HK-2 (cell line): ENCODE measurements at regions not wholly inside any gene's neighbourhood (a gene's known extent, or its start where the extent isn't known, plus 50 kb on each side); places are given as distances from the start of the nearest gene placed in this dataset.
"Not testable (repeated sequence)": the region's sequence is repeated elsewhere in the genome, so short reads cannot be mapped to it uniquely, and the experiment has no call there.

Experiments
- DNase-seq: peaks from one replicate; pipeline ENCODE4 v3.0.0-alpha.2; 2018; ENCODE audit not compliant: unreplicated experiment

DNA sequence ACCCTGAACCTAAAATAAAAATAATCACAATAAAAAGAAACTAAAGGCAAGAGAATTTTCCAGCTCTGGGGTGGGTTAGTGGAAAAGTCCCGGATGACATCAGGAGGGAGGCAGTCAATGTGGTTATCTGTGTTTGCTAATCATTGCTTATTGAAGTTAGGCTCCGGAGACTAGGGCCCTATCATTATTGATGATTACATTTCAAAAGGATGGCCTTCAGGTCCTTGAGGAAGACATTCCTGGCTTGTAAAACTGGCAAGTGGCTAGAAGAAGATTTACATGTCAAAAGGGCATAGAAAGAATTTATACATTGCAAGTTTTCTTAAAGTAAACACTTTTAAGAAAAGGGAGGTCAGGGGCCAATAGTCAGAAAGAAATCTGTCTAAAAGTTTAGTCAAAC is 123.4 kb downstream of the POSTN start:
- DNase-seq: no peak

DNA sequence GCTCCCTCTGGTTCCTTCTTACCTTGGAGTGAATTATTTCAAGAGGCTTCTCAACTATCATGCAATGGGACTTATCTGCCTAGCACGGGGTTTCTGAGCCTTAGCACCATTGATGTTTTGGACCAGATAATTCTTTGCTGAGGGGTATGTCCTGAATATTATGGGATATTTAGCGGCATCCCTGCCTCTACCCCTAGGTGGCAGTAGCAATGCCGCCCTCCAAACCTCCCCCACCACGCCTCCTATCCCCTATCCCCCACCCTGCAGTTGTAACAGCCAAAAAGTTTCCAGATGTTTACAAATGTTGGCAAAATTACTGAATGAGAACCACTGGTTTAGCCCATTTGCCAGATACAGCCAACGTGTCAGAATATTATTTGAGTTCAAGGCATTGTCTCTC is 125.5 kb downstream of the POSTN start:
- no peak for DNase-seq

DNA sequence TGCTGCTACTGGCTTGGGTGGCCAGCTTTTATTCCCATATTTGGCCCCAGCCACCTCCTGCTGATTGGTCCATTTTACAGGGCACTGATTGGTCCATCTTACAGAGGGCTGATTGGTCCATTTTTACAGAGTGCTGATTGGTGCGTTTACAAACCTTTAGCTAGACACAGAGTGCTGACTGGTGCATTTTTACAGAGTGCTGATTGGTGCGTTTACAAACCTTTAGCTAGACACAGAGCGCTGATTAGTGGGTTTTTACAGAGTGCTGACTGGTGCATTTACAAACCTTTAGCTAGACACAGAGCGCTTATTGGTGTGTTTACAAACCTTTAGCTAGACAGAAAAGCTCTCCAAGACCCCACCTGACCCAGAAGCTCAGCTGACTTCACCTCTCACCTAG is 126.3 kb downstream of the POSTN start:
- not testable (repeated sequence) for DNase-seq

DNA sequence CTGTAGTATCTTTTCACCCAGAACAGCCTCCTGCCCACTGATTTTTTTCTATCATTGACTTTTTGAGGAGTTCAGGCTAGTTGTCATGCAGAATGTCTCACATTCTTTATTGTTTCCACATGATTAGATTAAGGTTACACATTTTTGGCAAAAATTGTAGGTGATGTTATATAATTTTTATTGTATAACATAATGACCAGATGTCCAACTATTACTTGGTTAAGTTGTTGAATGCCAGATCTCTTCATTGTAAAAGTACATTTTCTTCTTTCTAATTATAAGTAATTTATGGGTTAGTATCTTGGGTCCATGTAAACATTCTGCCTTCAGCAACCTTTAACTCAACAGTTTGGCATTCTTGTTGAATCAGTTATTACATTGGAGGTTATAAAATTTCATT is 138.4 kb downstream of the POSTN start:
- DNase-seq: no peak

DNA sequence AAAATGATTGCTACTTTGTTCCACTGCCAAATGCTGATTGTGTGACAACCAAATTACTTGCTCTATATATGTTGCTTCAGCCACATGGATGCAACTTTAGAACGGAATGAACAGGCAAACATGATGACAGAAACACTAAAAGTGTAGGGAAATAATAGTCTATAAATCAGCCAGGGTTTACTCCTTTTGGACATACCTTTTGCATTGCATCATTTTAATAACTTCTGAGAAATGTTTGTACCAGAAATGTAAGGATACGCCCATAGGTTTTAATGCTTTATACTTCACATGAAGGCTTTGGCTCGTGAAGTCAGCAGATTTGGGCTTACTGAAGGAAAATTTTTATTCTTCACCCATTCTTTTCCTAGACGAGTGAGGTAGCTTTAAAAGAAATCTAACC is 141.0 kb downstream of the POSTN start:
- DNase-seq: no peak

DNA sequence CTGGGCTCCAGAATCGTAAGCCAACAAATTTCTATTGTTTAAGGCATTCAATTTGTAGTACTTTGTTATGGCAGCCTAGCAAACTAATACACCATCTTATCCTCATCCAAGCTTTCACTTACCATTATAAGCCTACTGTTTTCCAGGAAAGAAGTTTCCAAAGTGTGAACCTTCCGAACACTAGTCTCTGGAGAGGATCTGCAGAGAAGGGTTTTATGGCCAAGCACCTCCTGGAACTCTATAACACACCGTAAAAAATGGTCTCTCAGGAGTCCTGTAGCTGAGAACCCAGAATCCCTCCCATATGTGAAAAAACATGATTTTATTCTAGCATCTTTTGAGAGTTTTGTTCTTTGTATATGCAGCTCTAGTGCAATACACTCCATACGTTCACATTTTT is 142.1 kb downstream of the POSTN start:
- no peak for DNase-seq

DNA sequence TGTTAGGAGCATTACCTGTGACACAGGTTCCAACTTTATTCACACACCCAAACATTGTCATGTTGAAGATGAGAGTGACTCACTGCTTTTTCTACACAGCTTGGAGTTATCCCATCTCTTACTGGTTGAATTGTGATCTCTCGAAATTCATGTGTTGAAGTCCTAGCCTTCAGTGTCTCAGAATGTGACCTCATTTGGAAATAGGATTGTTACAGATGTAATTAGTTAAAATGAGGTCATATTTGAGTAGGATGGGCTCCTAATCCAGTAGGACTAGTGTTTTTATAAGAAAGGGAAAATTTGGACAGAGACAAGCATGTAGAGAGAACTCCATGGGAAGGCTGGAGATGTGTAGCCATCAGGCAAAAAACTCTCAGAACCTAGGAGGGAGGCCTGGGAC is 142.5 kb downstream of the POSTN start:
- DNase-seq: no peak

DNA sequence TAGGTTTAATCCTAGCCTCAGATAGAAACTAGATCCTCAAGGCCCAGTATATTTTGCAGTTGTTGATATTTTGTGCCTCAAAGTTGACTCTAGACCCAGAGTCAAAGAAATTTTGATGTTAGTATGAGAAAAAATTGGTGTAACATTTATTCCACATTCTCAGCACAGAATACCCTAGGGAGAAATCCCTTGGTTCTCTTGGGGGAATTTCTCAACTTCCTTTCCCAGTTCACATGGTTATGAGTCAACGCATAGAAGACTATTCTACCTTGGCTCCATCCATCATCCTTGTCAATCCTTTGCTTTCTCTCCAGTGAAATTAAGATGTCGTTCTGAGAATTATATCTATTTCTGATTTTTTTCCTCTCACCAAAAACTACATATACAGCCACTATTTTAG is 145.3 kb downstream of the POSTN start:
- DNase-seq: no peak

DNA sequence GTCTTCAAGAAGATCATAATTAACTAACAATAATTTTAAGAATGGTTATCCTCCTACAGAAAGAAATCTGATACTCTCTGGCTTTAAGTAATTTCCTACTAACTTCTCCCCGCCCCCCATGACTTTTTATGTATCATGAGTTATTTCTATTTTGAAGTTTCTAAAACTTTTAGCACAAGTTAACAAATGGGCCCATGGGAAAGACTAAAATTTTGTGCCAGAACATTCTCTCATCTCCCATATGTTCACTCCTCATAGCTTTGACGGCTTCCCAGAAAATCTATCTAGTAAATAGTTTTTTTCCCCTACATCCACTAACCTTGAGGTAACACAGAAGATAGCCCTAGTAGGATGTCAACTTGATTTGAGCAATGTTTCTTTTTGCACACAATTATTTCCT is 148.3 kb downstream of the POSTN start:
- DNase-seq: no peak

DNA sequence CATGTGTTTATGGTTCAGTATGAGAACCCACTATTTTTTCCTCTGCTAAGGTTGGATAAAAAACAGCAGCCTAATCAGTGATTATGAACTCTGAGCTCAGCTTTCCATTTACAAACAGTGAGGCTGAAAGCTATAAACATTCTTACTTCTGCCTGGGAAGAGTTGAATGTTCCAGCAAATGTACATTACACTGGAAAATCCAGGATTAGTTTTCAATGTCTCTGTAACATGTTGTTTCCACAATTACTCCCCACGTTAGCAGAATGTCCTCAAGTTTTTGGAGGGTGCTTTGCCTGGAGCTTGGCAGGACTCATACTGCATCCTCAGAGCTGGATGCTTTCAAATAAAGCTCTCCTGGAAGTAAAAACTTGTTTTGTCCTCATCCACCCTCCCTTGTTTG is 150.4 kb downstream of the POSTN start:
- no peak for DNase-seq

DNA sequence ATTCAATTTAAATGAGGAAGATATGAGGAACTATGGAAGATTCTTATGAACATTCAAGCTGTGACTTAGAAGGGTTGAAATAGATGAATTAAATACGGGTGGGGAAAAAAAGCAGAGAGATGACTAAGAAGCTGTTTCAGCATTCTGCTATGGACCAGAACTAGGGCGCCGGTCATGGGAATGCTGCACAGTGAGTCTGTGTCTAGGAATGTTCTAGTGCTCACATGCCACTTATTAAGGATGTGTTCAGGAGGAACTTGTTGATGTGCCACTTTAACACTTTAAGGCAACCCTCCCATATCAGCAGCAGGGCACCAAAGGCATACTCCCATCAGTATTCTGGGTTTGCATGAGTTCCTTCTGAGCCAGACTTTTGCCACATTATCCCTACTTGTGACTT is 152.1 kb downstream of the POSTN start:
- peak; percentile 19 for DNase-seq

DNA sequence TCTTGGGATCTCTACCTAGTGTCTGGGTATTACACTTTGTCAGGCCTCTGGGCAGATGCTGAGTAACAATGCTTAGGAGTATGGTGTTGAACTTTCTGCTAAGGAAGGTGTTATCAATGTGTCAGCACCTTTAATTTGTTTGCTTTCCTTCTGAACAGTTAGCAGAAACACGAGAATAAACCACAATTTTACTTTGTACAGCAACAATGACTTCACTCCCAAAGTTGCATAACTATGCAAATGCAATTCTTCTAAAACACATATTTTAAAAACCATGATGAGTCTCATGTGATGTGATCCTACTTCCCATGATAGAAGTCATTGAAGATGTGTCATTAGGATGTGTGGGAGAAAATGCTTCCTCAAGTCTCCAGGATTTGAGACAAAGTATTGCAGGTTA is 155.0 kb downstream of the POSTN start:
- DNase-seq: no peak

DNA sequence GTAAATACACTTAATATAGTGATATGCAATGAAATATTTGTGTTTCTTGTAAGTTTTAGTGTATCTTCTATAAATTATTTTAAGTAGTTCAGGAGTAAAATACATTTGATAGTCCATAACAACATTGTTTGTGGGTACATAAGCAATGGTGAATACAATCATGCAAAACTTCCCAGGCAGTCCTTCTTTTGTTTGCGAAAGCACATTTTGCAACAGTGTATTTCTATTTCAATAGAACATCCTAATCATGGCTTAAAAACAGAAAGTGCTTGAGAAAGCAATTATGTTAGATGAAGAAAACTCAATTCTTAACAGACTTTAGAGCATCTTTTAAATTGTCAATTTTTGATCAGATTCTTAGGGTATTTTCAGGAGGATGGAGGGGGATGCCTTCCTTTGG is 155.6 kb downstream of the POSTN start:
- no peak for DNase-seq

DNA sequence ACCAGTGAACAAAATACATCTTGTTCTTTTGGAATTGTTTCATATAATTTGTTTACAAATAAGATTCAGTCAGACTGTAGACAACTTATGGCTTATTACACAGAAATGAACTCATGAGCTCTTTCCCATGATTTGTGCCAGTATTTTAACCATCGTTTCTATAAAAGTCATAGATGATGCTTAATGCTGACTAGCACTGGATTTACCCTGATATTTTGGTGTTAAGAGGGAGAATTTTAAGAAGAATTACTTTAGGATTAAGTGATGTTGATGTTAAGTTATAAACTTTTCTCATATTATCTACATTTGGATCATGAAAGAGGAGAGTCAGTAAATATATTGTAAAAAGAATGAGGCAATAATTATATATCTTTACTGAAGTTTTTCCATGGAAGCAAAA is 162.7 kb downstream of the POSTN start:
- no peak for DNase-seq

DNA sequence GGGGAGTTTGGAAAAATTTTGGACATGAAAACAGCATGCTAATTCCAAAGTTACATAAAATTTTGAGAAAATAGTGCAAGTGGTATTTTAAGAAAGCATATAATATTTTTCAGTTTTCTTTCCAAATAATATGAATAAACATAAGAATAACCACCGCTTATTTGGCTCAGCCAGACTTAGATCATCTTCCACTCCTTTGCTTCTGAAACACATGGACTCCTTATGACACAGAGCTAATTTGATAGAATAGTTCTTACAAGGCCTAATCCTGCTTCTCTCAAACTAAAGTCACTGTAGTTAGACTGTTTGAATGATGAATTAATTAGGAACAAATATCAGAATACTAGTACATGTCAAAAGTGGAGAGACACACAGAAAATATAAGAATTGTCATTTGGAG is 165.5 kb downstream of the POSTN start:
- no peak for DNase-seq

DNA sequence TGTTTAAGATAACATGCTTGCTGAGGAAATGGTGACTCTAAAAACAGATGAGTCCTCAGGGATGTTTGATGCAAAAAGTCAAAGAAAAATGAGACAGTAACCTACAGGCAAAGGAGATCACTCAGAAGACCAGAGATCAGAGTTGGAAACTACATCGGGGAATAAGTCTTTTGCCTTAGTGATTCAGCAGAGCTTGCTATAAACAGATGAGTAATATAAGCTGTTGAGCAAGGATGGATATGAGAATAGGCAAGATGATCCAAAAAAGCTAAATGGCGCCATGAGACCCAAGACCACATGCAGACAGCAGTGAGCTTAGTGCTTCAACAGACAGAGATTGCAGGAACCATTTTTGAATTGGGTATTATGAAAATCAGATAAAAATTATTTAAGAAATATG is 168.6 kb downstream of the POSTN start:
- DNase-seq: no peak

DNA sequence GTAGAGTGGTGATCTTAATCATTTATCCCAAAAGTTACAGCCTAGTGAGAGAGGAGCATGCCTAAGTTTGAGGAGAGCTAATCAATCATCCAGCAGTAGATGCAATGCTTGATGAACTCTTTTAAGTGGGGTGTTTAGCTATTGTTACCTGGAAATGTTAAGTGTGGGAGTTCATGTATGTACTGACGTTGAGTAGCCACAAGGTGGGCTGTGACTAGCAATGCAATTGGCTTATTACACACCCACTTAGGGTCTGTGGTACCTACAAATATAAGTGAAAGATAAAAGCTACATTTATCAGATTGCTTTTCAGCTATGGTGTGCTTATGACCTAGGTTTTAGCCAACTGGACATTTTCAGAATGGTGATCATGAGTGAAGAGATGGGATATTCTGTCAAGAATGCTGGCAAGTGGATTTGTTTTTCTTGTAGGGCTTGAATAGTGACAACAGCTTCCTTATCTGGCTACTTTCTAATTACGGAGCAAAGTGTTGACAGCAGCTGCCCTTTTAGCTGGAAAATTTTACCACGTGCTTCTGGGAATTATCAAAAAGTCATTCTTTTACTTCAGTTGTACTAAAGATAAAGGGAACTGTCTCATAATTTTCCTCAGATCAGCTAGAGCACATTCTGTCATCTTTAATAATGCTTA is 170.6 kb downstream of the POSTN start:
- DNase-seq: no peak

DNA sequence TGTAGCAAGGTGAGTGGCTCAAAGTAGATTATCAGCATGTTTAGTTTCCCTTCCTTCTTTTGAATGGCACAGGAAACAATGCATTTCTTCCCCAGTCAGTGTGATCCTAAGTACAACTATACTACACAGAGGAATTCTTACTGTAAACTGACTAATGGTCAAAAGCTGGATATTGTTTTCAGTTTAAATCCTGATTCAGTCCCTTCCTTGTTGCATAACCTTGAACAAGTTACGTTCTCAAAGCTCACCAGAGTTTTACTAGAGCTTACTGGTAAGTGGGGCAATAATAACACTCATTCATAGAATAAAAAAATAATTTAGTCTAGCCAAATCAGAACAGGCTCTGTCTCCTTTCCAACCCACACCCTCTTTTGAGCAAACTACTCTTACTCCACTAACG is 180.1 kb downstream of the POSTN start:
- no peak for DNase-seq

DNA sequence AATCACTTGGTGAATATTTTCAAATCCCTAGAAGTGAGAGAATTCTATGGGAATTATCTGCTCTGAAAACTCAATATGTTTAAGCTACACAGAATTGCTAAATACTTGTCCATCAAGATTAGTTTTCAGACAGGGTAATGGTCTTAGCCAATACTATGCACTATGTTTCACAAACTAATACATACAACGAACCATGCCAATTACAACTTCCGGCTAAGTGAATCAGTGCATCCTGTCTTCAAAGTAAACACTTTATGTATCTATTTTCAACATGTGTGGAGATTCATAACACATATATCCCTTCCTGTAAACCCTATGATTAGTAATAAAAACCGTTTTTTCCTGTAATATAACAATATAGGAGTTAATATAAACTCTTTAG is 181.5 kb downstream of the POSTN start:
- DNase-seq: no peak

DNA sequence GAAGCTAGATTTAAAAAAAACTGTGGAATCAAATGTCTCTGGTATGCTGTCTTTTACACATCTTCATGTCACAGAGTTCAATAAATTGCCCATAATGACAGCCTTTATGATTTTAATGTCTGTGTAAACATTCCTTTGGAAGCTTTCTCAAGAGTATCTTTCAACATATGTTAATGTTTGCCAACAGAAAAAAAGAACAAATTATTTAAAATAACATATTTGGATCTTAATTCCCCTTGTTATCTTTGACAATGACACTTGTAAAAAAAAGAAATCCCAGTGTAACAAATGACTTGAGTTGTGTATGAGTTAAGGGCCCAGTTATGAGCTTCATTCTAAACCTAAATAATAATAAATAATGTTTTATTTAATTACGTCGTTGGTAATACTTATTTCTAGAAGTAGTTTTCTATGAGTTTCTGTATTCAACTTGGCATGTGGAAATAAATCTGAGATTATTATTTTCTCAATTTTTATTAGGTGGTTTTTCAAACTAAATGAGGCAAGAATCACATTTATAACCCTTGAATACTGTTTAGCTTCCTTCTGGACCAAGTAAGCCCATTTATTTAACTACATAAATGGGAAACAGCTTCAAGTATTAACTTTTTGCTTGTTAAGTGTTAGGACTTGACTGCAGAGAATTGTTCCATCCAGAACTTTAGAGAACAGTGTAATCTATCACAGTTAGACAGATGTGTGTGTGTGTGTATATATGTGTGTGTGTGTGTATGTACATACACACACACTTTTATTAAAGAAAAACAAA is 182.1 kb downstream of the POSTN start:
- no peak for DNase-seq

DNA sequence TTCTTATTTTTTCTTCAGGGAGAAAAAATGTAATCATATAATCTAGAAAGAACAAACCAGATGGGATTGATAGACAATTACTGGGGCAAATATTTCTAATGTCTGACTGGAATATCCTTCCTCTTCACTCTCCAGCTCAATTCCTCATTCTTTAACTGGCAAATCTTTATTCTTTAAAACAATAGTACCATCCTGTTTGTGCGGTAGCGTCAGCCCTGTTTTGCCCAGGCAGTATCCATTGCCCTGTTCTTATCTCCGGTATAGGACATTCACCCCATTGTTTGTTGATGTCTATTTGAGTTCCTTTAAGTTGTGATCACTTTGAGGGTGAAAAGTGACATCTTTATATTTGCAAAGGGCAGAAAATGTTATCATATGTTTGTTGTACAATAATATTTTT is 185.4 kb downstream of the POSTN start:
- no peak for DNase-seq

DNA sequence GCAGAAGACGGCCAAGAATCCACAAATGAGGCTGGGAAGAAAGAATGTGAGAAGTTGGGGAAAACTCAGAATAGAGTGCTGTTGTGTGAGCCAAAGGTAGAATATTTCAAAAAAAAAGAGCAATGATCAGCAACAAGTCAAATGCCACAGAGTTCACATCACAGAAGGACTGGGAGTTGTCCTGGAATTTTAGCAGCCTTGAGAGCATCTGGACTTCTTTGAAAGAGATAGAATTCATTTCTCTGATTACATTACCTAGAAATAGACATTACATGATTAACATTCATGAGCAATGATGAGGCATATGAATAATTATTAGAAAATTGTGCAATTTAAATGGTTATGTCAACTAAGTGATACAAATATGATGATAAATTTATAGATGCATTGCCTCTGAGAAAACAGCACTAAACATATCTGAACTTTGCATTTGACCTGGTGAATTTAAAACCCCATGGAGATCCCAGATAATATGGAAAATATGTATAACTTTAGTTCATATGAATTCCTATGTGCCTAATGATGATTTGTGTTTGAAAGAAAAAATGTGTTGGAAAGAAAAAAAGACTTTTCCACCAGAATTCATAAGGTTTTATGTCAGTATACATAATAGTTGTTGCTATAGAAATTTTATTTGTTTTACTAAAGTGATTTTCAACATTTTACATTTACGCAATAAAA is 186.2 kb downstream of the POSTN start:
- no peak for DNase-seq

DNA sequence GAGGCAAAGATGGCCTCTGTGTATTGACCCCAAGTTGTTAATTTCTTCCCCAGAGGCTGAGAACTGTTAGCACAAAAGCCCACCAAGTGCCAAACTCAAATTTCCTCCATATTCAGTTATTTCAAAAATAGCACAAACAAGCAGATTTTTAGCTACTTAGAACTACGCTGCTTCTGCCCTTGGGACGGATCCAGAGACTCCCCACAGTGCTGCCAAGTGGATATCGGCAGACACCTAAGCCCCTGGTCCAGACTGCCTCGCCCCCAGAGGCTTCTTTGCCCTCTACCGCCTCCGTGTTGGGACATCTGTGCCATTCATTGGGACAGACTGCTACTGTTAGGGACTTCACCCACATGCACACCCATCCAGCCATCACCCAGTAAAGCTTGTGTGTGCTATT is 188.3 kb downstream of the POSTN start:
- no peak for DNase-seq
